GM13977 (cell line): ENCODE measurements at regions not wholly inside any gene's neighbourhood (a gene's known extent, or its start where the extent isn't known, plus 50 kb on each side); places are given as distances from the start of the nearest gene placed in this dataset.

ENCODE experiments used
- DNase-seq: peaks from one replicate; pipeline ENCODE4 v3.0.0; 2012; ENCODE audit warnings: low spot score
- CTCF ChIP-seq: IDR thresholded peaks from 2 replicates; pipeline ENCODE4 v1.5.1; 2012; ENCODE audit warnings: mild to moderate bottlenecking, control low read depth; ENCODE audit not compliant: insufficient read depth; ENCODE audit errors: extremely low read depth, missing control alignments
- in situ Hi-C: fragments of 300-500 bp; cut with MboI; formaldehyde crosslinking; loops from one replicate; pipeline ENCODE4 v1.12.0; 2022; ENCODE audit warnings: low sequenced_read_pairs, low pct_unique_long_range_greater_than_20kb, mixed read lengths, inconsistent platforms; ENCODE audit not compliant: unreplicated experiment

- no peak for DNase-seq
- no peak for TF ChIP-seq CTCF
These were observed 289.5 kb upstream of the MPDZ start for GRCh38 chr9:13568841-13569601.

GRCh38 chr9:13568405-13568804 lies 288.9 kb upstream of the MPDZ start:
- DNase-seq = no peak
- TF ChIP-seq CTCF = no peak
- in situ Hi-C loops = no loop called here

More at GRCh38 chr9:13568841-13569601, 289.5 kb upstream of the MPDZ start:
- in situ Hi-C loops = no loop called here

GRCh38 chr9:13567833-13568232 lies 288.3 kb upstream of the MPDZ start:
- DNase-seq = no peak
- in situ Hi-C loops = no loop called here
- TF ChIP-seq CTCF = no peak

GRCh38 chr9:13557746-13558145 lies 278.3 kb upstream of the MPDZ start:
- in situ Hi-C loops = no loop called here
- DNase-seq = no peak
- no peak for TF ChIP-seq CTCF

- in situ Hi-C loops = no loop called here
- no peak for TF ChIP-seq CTCF
- no peak for DNase-seq
These were observed 277.2 kb upstream of the MPDZ start for GRCh38 chr9:13556656-13557055.

GRCh38 chr9:13555989-13556500 lies 276.6 kb upstream of the MPDZ start:
- in situ Hi-C loops = no loop called here
- no peak for DNase-seq
- TF ChIP-seq CTCF = no peak
